Karpas-422 (cell line): ENCODE measurements at regions not wholly inside any gene's neighbourhood (a gene's known extent, or its start where the extent isn't known, plus 50 kb on each side); places are given as distances from the start of the nearest gene placed in this dataset.
"Not testable (repeated sequence)": the region's sequence is repeated elsewhere in the genome, so short reads cannot be mapped to it uniquely, and the experiment has no call there.

Source experiments
- DNase-seq: peaks from one replicate; pipeline ENCODE4 v3.0.0-alpha.2; 2015
- H2AFZ ChIP-seq: fragments of 200-600 bp; sonication (generic); 2 replicates; pipeline ENCODE4 v1.6.1; 2014; ENCODE audit warnings: antibody characterized with exemption, low read length, mixed read lengths
- H3K27ac ChIP-seq: fragments of 200-600 bp; sonication (generic); 2 replicates; pipeline ENCODE4 v1.5.1; 2014; ENCODE audit warnings: mild to moderate bottlenecking, low read length, moderate library complexity
- H3K27me3 ChIP-seq: fragments of 200-600 bp; sonication (generic); 2 replicates; pipeline ENCODE4 v1.6.1; 2014; ENCODE audit warnings: low read length, mixed read lengths
- H3K36me3 ChIP-seq: fragments of 200-600 bp; sonication (generic); 2 replicates; pipeline ENCODE4 v1.6.1; 2014; ENCODE audit warnings: low read length, mixed read lengths; ENCODE audit not compliant: insufficient read depth
- H3K4me1 ChIP-seq: fragments of 200-600 bp; sonication (generic); 2 replicates; pipeline ENCODE4 v1.6.1; 2014; ENCODE audit warnings: mild to moderate bottlenecking, low read length, mixed read lengths
- H3K4me2 ChIP-seq: fragments of 200-600 bp; sonication (generic); 2 replicates; pipeline ENCODE4 v1.6.1; 2014; ENCODE audit warnings: low read length, low read depth, mild to moderate bottlenecking; ENCODE audit not compliant: poor library complexity, severe bottlenecking
- H3K4me3 ChIP-seq: fragments of 200-600 bp; sonication (generic); 2 replicates; pipeline ENCODE4 v1.5.1; 2014; ENCODE audit warnings: mild to moderate bottlenecking, antibody characterized with exemption, low read length, mixed read lengths
- H3K79me2 ChIP-seq: fragments of 200-600 bp; sonication (generic); 2 replicates; pipeline ENCODE4 v1.6.1; 2014; ENCODE audit warnings: mild to moderate bottlenecking, low read length, mixed read lengths
- H3K9ac ChIP-seq: fragments of 200-600 bp; sonication (generic); 2 replicates; pipeline ENCODE4 v1.6.0; 2014; ENCODE audit warnings: low read length
- H3K9me2 ChIP-seq: fragments of 200-600 bp; sonication (generic), shearing (Covaris generic); replicated peaks from 2 replicates; pipeline ENCODE4 v1.6.0; 2014; ENCODE audit warnings: mild to moderate bottlenecking, low read length, moderate library complexity; ENCODE audit not compliant: insufficient read depth
- H3K9me3 ChIP-seq: fragments of 300-700, 200-600 bp; sonication (generic); 2 replicates; pipeline ENCODE4 v1.6.1; 2014; ENCODE audit warnings: low read length, mixed read lengths
- H4K20me1 ChIP-seq: fragments of 200-600 bp; sonication (generic); 2 replicates; pipeline ENCODE4 v1.6.1; 2014; ENCODE audit warnings: mild to moderate bottlenecking, antibody characterized with exemption, low read length, low read depth; ENCODE audit not compliant: insufficient read depth

DNA sequence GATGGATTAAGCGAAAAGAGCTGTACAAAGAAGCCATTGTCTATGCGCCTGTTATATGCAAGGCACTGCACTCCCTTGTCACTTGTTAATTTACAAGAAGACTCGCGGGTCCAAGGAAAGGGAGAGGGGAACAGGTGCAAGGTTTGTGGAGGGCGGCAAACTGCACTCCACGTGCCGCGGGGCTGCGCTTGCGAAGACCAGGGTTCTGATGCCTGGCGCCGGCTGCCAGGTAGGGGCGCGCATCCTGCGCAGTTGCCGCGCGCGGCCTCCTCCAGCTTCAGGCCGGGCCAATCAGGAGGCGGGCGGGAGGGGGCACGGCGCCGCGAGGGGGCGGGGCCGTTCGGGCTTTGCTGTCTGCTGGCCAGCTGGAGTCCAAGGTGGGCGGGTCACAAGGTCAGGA is 140.6 kb upstream of the PALS2 start:
- Histone ChIP-seq H3K9ac (no peak overlapping the region), H3K4me3 (no peak overlapping the region), H4K20me1 (no peaks in the 10 kb centered on the region), H3K27me3 (peaks cover 2% of the 10 kb centered on the region; the same call in 1 of the 2 replicates), H3K4me2 (no peak overlapping the region), H3K27ac (no peak overlapping the region), H3K36me3 (no peaks in the 10 kb centered on the region), H2AFZ (no peak overlapping the region), H3K79me2 (no peaks in the 10 kb centered on the region), H3K9me3 (no peaks in the 10 kb centered on the region), H3K4me1 (no peaks in the 10 kb centered on the region), H3K9me2 (no peaks in the 10 kb centered on the region)
- DNase-seq, result no peak

DNA sequence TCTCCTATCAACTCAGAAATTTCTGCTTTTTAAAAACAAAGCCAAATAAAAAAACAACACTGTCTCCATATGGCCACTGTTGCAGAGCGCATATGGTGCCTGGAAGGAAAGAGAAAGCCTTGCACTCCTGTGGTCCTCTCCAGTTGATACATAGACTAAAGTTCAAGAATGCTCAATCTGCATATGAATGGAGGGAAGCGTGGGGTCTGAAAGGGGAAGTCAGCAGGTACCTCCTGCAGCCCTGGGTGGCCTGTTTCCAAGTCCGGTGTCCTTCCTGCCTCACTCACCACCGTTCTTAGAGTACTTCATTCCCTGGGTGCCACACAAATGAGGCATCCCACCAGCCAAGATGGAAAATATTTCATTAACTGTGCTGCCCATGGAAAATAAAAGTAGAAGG is 138.3 kb upstream of the PALS2 start:
- H3K4me3 ChIP-seq, result no peak overlapping the region
- H3K4me2 ChIP-seq, result no peak overlapping the region
- no peaks in the 10 kb centered on the region for H3K79me2 ChIP-seq
- DNase-seq, result no peak
- H3K27ac ChIP-seq, result no peak overlapping the region
- H4K20me1 ChIP-seq, result no peaks in the 10 kb centered on the region
- no peaks in the 10 kb centered on the region for H3K36me3 ChIP-seq
- H3K27me3 ChIP-seq, result peaks cover 2% of the 10 kb centered on the region; the same call in 1 of the 2 replicates
- no peak overlapping the region for H2AFZ ChIP-seq
- no peak overlapping the region for H3K9ac ChIP-seq
- H3K4me1 ChIP-seq, result no peaks in the 10 kb centered on the region
- no peaks in the 10 kb centered on the region for H3K9me3 ChIP-seq
- no peaks in the 10 kb centered on the region for H3K9me2 ChIP-seq

GRCh38 chr7:24436131-24436920 is 136.9 kb upstream of the PALS2 start:
- H3K27ac ChIP-seq, result no peak overlapping the region
- no peaks in the 10 kb centered on the region for H3K4me1 ChIP-seq
- no peaks in the 10 kb centered on the region for H3K79me2 ChIP-seq

DNA sequence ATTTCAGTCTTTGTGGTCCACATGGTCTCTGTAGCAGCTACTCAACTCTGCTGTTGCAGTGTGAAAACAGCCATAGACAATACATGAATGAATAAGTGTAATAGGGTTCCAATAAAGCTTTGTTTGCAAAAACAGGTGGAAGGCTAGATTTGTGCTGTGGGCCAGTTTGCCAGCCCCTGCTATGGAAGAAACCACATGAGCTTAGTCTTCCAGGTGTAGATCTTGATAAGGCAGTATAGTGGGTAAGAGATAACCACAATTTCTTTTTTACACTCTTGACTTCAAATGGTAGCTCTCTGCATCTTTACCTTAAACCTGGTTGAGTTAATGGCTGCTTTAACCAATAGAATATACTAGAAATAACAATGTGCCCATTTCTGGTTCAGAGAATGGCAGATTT is 135.0 kb upstream of the PALS2 start:
- Histone ChIP-seq H4K20me1 (no peaks in the 10 kb centered on the region), H3K27me3 (peaks cover 2% of the 10 kb centered on the region; the same call in 1 of the 2 replicates), H3K36me3 (no peaks in the 10 kb centered on the region), H3K4me2 (no peak overlapping the region), H3K9ac (no peak overlapping the region), H3K9me3 (no peaks in the 10 kb centered on the region), H3K4me1 (no peaks in the 10 kb centered on the region), H3K79me2 (no peaks in the 10 kb centered on the region), H3K27ac (no peak overlapping the region), H3K9me2 (no peaks in the 10 kb centered on the region), H3K4me3 (no peak overlapping the region), H2AFZ (no peak overlapping the region)
- DNase-seq, result no peak

More at GRCh38 chr7:24436131-24436920, 136.9 kb upstream of the PALS2 start:
- Histone ChIP-seq H3K9me2 (no peaks in the 10 kb centered on the region), H3K9me3 (no peaks in the 10 kb centered on the region), H3K36me3 (no peaks in the 10 kb centered on the region), H3K9ac (no peak overlapping the region), H2AFZ (no peak overlapping the region), H4K20me1 (no peaks in the 10 kb centered on the region), H3K27me3 (peaks cover 2% of the 10 kb centered on the region; the same call in 1 of the 2 replicates), H3K4me3 (no peak overlapping the region), H3K4me2 (no peak overlapping the region)
- no peak for DNase-seq

GRCh38 chr7:24439104-24439503 is 134.1 kb upstream of the PALS2 start:
- H3K4me1 ChIP-seq, H3K79me2 ChIP-seq, DNase-seq, H3K4me2 ChIP-seq, H3K9me2 ChIP-seq, H3K36me3 ChIP-seq, H3K9me3 ChIP-seq, H3K9ac ChIP-seq, H4K20me1 ChIP-seq, H3K27me3 ChIP-seq, H2AFZ ChIP-seq, H3K27ac ChIP-seq, H3K4me3 ChIP-seq: not testable (repeated sequence)

- H3K9me3 ChIP-seq, result no peaks in the 10 kb centered on the region
- H3K4me3 ChIP-seq, result no peak overlapping the region
- H3K27ac ChIP-seq, result no peak overlapping the region
- H2AFZ ChIP-seq, result no peak overlapping the region
- no peaks in the 10 kb centered on the region for H4K20me1 ChIP-seq
- H3K27me3 ChIP-seq, result peaks cover under 1% of the 10 kb centered on the region; the same call in 1 of the 2 replicates
- H3K79me2 ChIP-seq, result no peaks in the 10 kb centered on the region
- no peaks in the 10 kb centered on the region for H3K4me1 ChIP-seq
- no peak for DNase-seq
- H3K36me3 ChIP-seq, result no peaks in the 10 kb centered on the region
- no peaks in the 10 kb centered on the region for H3K9me2 ChIP-seq
- H3K4me2 ChIP-seq, result no peak overlapping the region
- H3K9ac ChIP-seq, result no peak overlapping the region
These were observed 132.4 kb upstream of the PALS2 start for GRCh38 chr7:24440892-24441291.

DNA sequence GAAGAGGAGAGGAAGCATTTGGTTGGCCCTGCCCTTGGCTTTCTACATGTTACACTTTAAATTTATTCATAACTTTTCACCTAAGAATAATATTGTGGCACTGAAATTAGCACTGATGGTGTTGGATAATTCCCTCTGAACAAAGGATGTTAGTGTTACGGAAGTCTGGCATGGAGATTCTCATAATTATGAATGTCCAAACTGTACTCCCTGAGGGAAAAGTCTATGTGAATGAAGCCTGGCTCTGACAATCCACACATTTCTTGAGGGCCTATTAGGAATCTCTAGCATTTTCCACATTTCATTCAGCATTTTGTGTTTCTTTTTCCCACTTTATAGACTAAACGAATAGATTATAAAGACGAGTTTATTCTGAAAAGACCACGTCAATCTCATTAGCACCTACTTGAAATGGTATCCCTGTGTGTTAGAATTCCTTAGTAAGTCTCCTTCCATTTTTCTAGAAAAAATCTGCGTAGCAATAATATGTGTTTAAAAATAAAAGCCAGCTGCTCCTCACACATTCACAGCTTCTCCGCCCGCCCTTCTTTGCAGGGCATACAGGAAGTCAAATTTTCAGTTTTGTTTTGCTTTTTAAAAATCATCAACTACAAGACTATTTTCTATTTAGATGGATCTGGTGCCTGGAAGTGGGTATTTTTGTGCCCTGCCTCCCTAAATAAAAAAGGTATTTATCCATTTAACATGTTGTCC is 131.8 kb upstream of the PALS2 start:
- Histone ChIP-seq H3K27ac (no peak overlapping the region), H3K36me3 (no peaks in the 10 kb centered on the region), H3K9me3 (no peaks in the 10 kb centered on the region), H3K79me2 (no peaks in the 10 kb centered on the region), H3K9ac (no peak overlapping the region), H4K20me1 (no peaks in the 10 kb centered on the region), H3K4me2 (no peak overlapping the region), H3K4me1 (no peaks in the 10 kb centered on the region), H3K9me2 (no peaks in the 10 kb centered on the region), H3K27me3 (no peaks in the 10 kb centered on the region), H3K4me3 (no peak overlapping the region), H2AFZ (no peak overlapping the region)
- no peak for DNase-seq

DNA sequence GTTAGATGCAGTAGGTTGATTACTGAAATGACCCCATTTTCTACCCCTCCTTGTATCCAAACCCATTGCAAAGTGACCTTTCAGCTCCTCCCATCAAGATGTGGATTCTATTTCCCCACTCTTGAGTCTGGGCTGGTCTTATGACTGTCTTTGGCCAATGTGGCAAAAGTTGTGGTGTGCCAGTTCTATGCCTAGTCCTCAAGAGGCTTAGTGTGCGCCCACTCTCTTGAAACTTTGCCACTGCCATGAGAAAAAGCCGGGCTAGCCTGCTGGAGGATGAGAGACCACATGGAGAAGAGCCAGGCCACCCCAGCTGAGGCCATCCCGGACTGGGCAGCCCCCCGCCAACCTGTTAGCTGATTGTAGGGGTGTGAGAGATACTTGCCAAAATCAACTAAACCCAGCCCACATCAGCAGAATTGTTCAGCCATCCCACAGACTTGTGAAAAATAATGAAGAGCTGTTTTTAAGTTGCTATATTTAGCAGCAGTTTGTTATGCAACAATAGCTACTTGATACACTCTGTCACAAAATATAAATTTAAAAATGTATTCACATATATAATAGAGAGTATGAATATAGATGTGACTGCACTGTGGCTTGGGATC is 131.0 kb upstream of the PALS2 start:
- no peaks in the 10 kb centered on the region for H3K4me1 ChIP-seq
- H3K9me2 ChIP-seq, result no peaks in the 10 kb centered on the region
- H3K79me2 ChIP-seq, result no peaks in the 10 kb centered on the region
- H3K36me3 ChIP-seq, result no peaks in the 10 kb centered on the region
- no peaks in the 10 kb centered on the region for H3K9me3 ChIP-seq
- H4K20me1 ChIP-seq, result no peaks in the 10 kb centered on the region
- H3K27ac ChIP-seq, result no peak overlapping the region
- H3K4me2 ChIP-seq, result no peak overlapping the region
- H3K4me3 ChIP-seq, result no peak overlapping the region
- H2AFZ ChIP-seq, result no peak overlapping the region
- no peak for DNase-seq
- no peaks in the 10 kb centered on the region for H3K27me3 ChIP-seq
- no peak overlapping the region for H3K9ac ChIP-seq
